Parathyroid adenoma (tissue), 2 donors: ENCODE measurements at regions not wholly inside any gene's neighbourhood (a gene's known extent, or its start where the extent isn't known, plus 50 kb on each side); places are given as distances from the start of the nearest gene placed in this dataset.

ENCODE experiments used
- H2AFZ ChIP-seq: fragments of 300-600 bp; sonication (generic); one replicate; pipeline ENCODE4 v1.7.0; 2017; ENCODE audit warnings: antibody characterized with exemption, mild to moderate bottlenecking
- H3K27ac ChIP-seq: fragments of 300-600 bp; sonication (generic); one replicate; pipeline ENCODE4 v1.7.0; 2017
- H3K27me3 ChIP-seq: fragments of 300-600 bp; sonication (generic); one replicate; pipeline ENCODE4 v1.7.0; 2017; ENCODE audit warnings: low read length; ENCODE audit not compliant: control insufficient read depth, insufficient read depth
- H3K36me3 ChIP-seq: fragments of 300-600 bp; sonication (generic); one replicate; pipeline ENCODE4 v1.7.0; 2017; ENCODE audit warnings: low read length; ENCODE audit not compliant: control insufficient read depth, insufficient read depth
- H3K4me1 ChIP-seq: fragments of 300-600 bp; sonication (generic); one replicate; pipeline ENCODE4 v1.7.0; 2017; ENCODE audit warnings: control low read depth
- H3K4me2 ChIP-seq: fragments of 300-600 bp; sonication (generic); one replicate; pipeline ENCODE4 v1.7.0; 2017; ENCODE audit warnings: low read length
- H3K4me3 ChIP-seq: fragments of 300-600 bp; sonication (generic); one replicate; pipeline ENCODE4 v1.7.0; 2017; ENCODE audit warnings: low read depth, low read length
- H3K79me2 ChIP-seq: fragments of 300-600 bp; sonication (generic); one replicate; pipeline ENCODE4 v1.7.0; 2017; ENCODE audit warnings: control low read depth
- H3K9ac ChIP-seq: fragments of 300-600 bp; sonication (generic); one replicate; pipeline ENCODE4 v1.7.0; 2017; ENCODE audit warnings: mild to moderate bottlenecking
- H3K9me3 ChIP-seq: fragments of 300-600 bp; sonication (generic); one replicate; pipeline ENCODE4 v1.7.0; 2017; ENCODE audit warnings: low read length; ENCODE audit not compliant: control insufficient read depth
- CTCF ChIP-seq: fragments of 300-600 bp; sonication (generic); IDR thresholded peaks from one replicate; pipeline ENCODE4 v1.7.0; 2017; ENCODE audit warnings: antibody characterized with exemption, mild to moderate bottlenecking
- donor health status: primary hyperparathyroidism.

DNA sequence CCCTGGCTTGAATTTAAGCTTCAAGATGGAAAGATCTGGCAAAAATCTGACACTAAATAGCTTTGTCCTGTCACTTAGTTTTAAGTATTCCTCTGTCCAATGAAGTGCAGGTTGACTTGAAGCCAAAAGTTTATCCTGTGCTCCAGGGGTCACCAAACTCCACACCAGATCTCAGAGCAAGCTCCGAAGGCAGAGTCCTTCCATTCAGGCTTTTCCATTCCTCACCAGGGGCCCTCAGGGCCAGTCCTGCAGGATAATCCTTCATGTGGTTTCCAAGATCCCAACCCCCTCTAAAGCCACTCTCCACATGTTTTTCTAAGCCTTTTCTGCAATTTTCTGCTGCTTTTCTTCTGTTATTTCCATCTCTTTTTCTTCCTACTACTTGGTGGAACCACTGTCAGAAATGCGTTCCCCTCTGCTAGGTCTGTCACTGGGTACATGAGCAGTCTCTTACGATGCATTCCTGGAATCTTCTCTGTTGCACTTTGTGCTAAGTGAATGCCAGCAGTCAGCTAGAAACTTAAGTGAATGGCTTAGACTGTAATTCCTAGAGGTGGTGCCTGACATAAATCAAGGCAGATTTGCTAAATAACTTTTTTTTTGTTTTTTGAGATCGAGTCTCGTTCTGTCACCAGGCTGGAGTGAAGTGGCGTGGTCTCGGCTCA is 251.4 kb downstream of the MSRB3 start:
- no peaks in the 10 kb centered on the region for H3K36me3 ChIP-seq
- H3K4me3 ChIP-seq: no peak overlapping the region
- H3K79me2 ChIP-seq: no peaks in the 10 kb centered on the region
- H3K9ac ChIP-seq: no peak overlapping the region
- H2AFZ ChIP-seq: no peak overlapping the region
- no peak overlapping the region for H3K4me2 ChIP-seq
- no peaks in the 10 kb centered on the region for H3K4me1 ChIP-seq
- no peak for TF ChIP-seq CTCF
- H3K27me3 ChIP-seq: no peaks in the 10 kb centered on the region
- no peaks in the 10 kb centered on the region for H3K9me3 ChIP-seq
- no peak overlapping the region for H3K27ac ChIP-seq

DNA sequence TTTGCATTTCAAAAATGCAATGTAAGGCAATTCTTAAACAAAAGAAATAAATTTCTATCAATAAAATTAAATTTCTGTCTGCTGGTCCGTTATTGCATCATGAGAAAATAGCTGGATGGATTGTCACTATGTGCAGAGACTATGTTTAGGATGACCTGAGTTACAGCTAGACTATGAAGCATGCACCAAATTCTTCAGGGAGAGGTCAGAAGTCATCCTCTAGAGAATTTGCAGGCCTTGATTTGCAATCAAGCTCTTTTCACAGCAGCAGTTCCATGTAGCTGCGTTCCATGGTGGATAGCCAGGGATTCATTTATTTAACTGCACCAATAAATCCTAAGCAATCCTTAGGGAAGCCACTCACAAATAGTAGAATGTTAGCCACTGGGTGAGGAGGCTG is 253.7 kb downstream of the MSRB3 start:
- H3K4me2 ChIP-seq: no peak overlapping the region
- no peak for TF ChIP-seq CTCF
- H3K36me3 ChIP-seq: no peaks in the 10 kb centered on the region
- no peaks in the 10 kb centered on the region for H3K4me1 ChIP-seq
- no peak overlapping the region for H3K4me3 ChIP-seq
- no peaks in the 10 kb centered on the region for H3K27me3 ChIP-seq
- H3K9ac ChIP-seq: no peak overlapping the region
- no peaks in the 10 kb centered on the region for H3K9me3 ChIP-seq
- H3K79me2 ChIP-seq: no peaks in the 10 kb centered on the region
- no peak overlapping the region for H2AFZ ChIP-seq
- no peak overlapping the region for H3K27ac ChIP-seq

DNA sequence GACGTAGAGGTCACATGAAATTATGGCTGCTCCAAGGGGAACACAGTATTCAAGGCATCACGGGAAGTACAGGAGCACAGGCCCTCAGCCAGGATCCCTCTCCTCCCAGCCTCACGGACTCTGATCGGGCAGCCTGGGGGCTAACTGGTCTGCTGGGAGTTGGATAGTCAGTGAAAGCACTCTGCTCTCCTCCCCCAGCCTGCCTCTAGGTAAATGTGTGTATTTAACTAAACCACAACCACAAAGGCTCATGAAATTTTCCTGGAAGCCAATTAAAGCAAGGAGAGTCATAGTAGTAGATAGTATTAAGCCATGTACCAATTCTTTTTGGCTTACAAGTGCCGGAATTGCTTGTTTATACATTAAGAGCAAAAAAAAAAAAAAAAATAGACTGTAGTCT is 254.3 kb downstream of the MSRB3 start:
- H3K9ac ChIP-seq: no peak overlapping the region
- TF ChIP-seq CTCF: no peak
- no peaks in the 10 kb centered on the region for H3K36me3 ChIP-seq
- H3K79me2 ChIP-seq: no peaks in the 10 kb centered on the region
- no peak overlapping the region for H3K27ac ChIP-seq
- H3K4me1 ChIP-seq: no peaks in the 10 kb centered on the region
- H3K27me3 ChIP-seq: no peaks in the 10 kb centered on the region
- no peak overlapping the region for H3K4me2 ChIP-seq
- H2AFZ ChIP-seq: no peak overlapping the region
- H3K4me3 ChIP-seq: no peak overlapping the region
- H3K9me3 ChIP-seq: no peaks in the 10 kb centered on the region

- Histone ChIP-seq H3K4me1 (no peaks in the 10 kb centered on the region), H3K4me2 (no peak overlapping the region), H3K27me3 (no peaks in the 10 kb centered on the region), H3K9ac (no peak overlapping the region), H3K79me2 (no peaks in the 10 kb centered on the region), H3K4me3 (no peak overlapping the region), H3K27ac (no peak overlapping the region), H3K9me3 (no peaks in the 10 kb centered on the region), H2AFZ (no peak overlapping the region), H3K36me3 (no peaks in the 10 kb centered on the region)
- no peak for TF ChIP-seq CTCF
These were observed 254.8 kb downstream of the MSRB3 start for GRCh38 chr12:65533177-65533883.
